H1 (cell line): ENCODE measurements at regions not wholly inside any gene's neighbourhood (a gene's known extent, or its start where the extent isn't known, plus 50 kb on each side); places are given as distances from the start of the nearest gene placed in this dataset.

ENCODE experiments used
- CHD7 ChIP-seq: fragments of 300-600 bp; sonication (generic); IDR thresholded peaks from 2 replicates; pipeline ENCODE4 v1.7.1; 2012; ENCODE audit warnings: low read length, moderate library complexity, mild to moderate bottlenecking, inconsistent platforms; ENCODE audit not compliant: insufficient replicate concordance
- KDM4A ChIP-seq: IDR thresholded peaks from one replicate; pipeline ENCODE4 v1.7.1; 2012; ENCODE audit warnings: low read depth, mild to moderate bottlenecking, moderate library complexity, low read length, inconsistent platforms; ENCODE audit not compliant: severe bottlenecking
- SIRT6 ChIP-seq: IDR thresholded peaks from one replicate; pipeline ENCODE4 v1.7.1; 2012; ENCODE audit warnings: low read length, inconsistent platforms

- TF ChIP-seq CHD7: no peak
- TF ChIP-seq SIRT6: no peak
- no peak for TF ChIP-seq KDM4A
These were observed 310.3 kb upstream of the SLIT2 start (continued) for GRCh38 chr4:19941434-19941833.
